NCI-H524 (cell line): ENCODE measurements at regions not wholly inside any gene's neighbourhood (a gene's known extent, or its start where the extent isn't known, plus 50 kb on each side); places are given as distances from the start of the nearest gene placed in this dataset.

Experiments
- DNase-seq, 2 experiments: peaks; one replicate each; lab custom pipeline; 2025; lab: John Stamatoyannopoulos, UW

DNA sequence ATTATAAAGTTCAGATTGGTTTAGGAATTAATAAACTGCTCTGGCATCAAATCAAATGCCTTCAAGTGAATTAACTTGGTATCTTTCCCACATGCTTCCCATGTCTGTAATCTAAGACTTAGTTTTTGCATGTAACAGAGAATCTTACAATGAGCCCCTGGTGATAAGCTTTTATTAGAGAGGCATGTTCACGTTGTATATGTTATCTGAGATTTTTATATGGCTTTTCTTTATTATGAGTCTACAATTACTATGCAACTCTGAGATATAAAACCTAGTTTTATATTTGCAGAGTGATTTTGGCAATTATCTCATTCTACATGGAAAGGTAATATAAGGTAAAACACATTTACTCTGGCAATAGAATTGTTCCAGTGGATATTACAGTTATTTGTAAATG is 1578.4 kb upstream of the IGFBP7 start:
- DNase-seq = no peak

DNA sequence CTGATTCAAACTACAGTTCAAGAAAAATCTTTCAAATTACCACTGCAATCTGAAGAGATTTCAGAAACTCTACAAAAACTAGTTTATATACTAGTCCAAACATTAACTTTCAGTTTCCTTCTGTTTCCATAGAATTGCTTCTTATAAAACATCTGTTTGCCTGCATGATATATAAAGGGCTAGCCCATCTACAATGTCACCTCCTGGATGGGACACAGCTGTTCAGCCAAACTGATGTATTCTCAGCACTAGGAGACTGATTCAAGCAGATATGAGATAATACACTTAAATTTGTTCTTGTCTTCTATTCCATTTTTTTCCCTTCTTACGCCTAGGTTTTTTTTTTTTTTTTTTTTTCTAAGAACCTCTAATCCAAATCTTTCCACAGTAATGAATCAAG is 1569.7 kb upstream of the IGFBP7 start:
- no peak for DNase-seq

DNA sequence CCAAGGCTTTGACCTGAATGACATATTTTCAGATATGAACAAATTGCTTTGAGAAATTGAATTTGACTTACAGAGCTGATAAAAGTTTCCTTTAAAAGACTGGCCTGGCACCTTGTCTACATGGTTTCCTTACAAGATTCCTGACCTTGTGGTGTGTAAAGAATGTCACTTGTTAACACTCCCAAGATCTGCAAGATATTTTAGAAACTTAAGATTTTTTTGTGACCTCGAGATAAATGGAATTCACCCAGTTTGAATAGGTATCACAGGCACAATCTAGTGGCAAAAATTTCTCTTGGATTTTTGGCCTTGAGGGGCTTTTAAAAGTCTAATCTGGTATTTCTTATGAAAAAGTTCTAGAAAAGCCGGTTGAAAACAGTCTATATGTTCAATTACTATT is 1568.9 kb upstream of the IGFBP7 start:
- DNase-seq = no peak

DNA sequence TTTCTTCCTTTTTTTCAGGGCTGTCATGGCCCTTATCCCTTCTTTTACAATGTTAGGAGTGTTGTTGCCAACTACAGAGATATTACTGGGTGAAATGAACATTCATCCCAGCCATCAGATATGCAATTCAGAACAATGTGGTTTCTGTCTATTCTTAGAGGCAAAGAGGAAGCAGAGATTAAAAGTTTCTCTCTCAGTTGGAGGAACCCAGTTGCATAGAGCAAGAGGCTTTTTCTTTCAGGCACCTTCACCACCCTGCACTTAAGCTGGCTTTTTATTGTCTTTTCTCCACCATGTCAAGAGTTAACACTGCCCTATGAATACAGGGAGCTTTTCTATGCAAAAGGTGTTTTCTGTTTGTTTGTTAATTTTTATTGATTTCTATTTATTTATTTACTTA is 1559.6 kb upstream of the IGFBP7 start:
- DNase-seq = no peak

DNA sequence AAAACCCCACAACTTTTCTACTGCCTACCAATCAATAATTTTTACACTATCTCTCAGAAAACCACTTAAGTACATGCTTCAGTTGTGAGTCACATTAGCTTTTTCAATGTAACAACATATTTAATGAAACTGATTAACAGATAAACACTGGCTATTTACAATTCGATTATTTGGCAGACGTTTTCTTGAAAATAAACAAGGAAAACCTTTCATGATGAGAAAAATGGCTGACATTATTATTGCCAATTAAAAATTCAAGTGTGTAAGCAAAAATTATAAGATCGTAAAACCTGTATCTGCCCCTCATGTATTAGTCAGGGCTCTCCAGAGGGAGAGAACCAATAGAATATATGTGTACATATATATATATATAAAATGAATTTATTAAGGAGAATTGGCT is 1555.5 kb upstream of the IGFBP7 start:
- no peak for DNase-seq

DNA sequence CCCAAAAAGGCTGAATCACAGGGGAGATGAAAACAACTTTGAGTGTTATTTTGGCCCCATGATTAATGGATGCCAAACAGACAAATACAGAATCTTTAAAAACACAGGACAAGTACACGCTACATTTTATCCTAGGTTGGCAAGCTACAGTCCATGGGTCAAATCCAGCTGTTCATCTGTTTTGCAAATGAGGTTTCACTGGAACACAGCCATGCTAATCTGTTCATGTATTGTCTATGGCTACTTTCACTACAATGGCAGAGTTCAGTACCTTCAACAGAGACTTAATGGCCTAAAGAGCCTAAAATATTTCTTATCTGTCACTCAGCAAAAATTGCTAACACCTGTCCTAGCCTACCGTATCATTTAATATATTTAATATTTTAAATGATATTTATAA is 1548.5 kb upstream of the IGFBP7 start:
- DNase-seq = no peak

DNA sequence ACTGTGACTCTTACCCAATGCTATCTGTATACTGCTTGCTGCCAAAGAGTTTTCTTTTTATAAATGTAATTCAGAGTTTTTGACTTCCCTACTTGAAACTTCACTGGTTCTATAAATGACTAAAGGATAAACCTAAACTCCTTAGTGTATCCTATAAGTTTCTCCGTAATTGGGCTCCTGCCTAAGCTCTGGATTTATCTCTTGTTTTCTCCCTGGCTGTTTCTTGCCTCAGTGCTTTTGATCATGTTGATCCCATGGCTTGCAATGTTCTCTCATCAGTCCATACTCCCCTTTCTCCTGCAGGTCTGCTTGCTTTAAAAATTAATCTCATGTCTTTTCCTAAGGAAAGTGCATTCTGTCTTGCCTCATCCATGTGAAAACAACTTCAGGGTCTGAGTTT is 1543.1 kb upstream of the IGFBP7 start:
- no peak for DNase-seq

DNA sequence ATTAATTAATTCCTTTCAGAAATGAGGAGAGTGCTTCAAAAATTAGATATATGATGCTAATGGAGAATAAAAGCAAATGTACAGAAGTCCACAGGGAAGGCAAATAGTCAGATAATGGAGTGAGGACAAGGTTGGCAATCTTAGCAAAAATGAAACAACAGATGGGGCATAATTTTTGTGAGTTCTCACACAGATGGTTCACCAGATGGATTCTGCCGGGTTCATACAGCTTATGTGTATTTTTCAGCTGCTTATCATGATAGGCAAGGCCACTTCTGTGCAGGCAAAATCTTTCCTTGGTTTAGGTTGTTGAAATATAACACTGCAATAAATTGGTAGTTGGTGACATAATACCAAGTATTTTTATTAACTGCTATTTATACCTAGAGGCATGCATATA is 1539.0 kb upstream of the IGFBP7 start:
- DNase-seq = peak; percentile 72 to 96

DNA sequence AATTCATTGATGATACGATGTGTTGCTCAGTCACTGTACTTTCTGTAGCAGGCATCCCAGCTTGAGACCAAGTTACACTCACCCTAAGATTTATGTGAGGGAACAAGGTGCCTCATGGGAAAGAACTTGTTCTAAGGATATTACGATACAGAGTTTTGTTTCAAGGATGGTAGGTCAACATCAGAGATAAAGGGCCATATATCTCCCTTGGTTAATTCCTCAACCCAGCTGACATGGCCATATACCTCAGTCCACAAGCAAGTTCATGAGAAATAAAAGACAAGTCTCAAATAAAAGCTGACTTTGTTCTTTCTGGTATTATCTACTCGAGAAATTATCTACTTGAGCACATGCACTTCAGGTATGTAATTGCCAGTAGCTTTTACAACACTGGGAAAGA is 1535.9 kb upstream of the IGFBP7 start:
- DNase-seq = no peak

DNA sequence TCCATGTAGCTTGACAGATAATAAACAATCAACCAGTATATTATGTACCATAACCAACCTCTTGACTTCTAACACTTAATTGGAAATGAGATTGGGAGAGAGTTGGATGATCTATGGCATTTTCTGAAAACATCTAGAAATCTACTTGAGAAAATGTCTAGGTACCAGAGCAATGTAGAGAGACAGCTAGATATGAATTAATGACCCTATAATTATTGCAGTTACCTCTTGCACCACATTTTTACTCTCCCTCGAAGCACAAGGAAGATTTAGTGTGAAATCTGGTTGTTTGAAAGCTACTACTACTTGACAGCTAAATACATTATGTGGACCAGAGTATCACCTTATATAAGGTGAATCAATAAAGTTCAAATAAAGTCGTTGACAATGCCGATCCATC is 1534.4 kb upstream of the IGFBP7 start:
- no peak for DNase-seq

DNA sequence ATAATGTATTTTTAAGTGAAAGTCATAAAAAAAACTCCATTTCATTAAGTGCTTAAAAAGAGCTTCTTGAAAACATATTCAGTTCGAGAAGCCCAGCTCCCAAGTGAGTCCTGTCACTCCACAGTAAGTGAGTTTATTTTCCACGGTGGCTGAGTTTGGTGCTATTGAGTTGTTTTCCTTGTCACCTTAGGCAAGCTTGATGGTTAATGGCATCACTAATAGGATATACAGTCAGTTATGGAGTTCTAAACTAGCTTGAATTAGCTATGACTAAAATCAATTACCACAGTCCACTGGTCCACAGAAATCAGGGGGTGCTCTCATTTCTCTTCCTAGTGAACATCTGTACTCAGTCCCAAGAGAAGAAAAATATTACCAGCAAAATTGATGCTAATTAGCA is 1526.2 kb upstream of the IGFBP7 start:
- no peak for DNase-seq

DNA sequence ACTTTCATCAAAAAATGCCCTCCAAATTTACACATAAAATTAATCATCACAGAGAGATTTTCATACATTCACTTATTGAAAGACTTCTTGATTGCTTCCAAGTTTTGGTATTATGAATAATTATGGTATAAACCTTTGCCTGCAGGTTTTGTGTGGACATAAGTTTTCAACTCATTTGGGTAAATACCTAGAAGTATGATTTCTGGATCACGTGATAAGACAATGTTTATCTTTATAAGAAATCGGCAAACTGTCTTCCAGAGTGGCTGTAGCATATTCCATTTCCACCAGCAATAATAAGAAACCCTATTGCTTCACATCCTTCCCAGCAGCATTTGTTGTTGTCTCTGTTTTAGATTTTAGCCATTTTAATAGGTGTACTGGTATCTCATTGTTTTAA is 1507.0 kb upstream of the IGFBP7 start:
- DNase-seq = no peak

DNA sequence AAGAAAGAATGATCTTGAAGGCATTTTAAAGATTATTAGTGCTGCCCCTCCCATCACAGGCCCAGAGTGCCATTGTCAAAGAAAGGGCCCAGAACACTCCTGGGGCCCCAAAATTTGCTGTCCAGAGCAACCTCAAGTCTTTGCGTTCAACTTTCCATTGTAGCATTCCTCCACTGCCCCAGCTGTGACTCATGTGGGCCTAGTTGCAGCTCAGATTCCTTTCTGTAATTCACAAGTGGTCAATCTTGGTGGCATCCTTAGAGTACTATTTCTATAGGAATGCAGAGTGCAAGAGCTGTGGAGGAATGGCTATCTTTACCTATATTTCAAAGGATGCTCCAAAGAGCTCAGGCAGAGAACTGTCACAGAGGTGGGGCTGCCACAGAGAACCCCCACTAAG is 1500.8 kb upstream of the IGFBP7 start:
- no peak for DNase-seq

DNA sequence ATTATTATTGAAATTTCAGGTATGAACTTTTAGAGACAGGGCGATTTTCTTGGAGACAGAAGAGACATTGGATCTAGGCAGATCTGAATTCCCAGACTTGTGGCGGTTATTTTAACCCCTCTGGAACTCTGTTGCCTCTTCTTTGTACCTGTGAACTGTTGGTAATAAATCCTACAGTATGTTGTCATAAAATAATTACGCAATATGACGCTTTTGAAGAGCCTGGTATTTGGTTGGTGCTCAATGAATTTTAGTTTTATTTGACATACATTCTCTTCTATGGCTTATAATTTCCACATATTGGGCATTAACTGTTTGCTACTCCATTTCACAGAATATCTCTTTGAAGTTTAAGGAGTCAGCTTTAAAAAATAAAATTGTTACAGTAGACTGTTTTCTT is 1496.1 kb upstream of the IGFBP7 start:
- no peak for DNase-seq

DNA sequence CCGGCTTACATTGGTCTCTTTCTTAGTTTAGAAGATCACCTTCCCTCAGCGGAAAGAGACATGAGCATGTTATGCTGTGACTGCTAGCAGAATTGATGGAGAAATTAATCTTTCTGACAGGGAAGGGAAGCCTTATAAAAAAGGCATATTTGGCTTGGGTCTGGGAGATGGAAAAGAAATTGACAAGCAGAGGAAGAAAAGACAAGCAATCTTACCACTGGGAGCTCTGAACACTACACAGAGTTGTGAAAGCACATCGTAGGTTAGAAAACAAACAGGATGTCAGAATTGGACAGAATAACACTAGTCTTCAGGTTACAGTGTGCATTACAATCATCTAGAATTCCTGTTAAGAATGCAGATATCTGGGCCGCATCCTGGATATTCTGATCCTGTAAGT is 1493.8 kb upstream of the IGFBP7 start:
- DNase-seq = no peak

DNA sequence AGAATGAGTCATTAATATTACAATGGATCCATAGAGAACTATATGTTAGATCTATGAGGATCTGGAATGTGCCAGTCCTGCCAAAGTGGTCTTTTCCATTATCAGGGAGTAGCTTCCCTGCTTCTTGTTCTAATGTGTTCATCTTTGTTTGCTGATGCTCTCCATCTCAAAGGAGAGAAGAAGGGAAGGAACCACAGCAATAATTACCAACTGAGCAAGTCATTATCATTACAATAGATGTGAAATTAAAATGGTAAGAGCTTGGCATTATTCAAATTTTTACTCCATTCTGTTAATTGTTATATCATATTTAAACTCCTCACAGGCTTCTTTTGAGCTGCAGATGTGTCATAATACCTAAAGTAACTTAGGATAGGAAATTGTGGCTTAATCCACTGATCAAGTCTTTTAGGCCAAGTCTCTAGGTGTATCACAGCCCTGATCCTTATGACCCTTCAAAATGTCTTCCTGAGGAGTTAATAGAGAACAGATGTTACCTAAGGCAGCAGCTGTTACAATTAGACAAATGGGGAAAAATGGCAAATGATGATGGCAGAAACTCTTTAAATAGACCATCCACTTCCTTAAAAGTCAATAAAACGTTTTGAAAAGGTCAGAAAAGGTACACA is 1492.7 kb upstream of the IGFBP7 start:
- peak; percentile 27 to 78 for DNase-seq

DNA sequence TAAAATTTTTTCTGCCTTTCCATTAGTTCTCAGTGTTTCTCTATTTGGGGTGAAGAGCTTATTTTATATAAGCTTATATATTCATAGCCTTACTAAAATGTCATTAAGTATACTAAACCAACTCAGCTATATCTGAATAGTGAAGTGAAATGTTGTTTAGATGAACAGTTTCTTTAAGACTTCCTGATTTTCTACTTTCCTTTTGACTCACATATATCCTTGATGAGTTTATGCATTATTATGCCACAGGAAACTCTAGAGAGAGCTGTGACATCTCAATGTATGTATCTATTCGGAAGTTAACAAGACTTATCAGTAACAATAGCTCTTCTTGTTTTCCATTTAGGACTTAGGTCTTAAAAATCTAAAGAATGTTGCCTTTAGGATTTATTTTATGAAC is 1491.8 kb upstream of the IGFBP7 start:
- DNase-seq = no peak

DNA sequence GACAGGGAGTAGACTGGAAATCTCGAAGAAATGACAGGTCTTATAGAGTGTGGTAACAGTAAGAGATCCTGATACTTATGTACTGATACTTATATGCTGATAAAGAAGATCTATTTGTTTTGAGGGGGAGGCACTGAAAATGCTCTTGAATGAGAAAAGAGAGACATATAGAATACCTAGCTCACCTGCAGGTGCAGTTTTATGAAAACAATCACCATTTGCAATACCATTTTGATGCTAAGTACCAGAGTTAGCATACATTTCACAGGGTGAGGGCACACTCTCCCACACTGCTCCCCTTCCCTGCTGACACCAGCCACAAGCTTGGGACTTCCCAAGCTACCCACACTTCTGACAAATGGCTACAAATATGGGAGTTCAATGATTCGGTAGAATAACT is 1490.1 kb upstream of the IGFBP7 start:
- no peak for DNase-seq

DNA sequence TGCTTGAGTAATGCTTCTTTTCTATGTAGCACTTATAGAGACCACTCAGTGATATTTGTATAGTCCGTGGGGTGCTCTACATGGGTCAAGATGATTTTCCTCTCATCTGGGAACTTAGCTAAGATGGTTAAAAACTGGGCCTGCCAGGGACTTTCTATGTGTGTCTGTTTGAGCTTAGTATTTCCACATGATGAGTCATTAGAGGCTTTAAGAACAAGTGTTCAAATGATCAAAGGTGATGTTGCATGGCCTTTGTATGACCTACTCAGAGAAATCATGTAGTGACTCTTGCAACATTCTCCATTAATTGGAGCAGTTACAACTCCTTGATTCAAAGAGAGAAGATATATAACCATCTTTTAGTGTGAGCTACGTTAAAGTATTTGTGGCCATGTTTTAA is 1480.5 kb upstream of the IGFBP7 start:
- no peak for DNase-seq

DNA sequence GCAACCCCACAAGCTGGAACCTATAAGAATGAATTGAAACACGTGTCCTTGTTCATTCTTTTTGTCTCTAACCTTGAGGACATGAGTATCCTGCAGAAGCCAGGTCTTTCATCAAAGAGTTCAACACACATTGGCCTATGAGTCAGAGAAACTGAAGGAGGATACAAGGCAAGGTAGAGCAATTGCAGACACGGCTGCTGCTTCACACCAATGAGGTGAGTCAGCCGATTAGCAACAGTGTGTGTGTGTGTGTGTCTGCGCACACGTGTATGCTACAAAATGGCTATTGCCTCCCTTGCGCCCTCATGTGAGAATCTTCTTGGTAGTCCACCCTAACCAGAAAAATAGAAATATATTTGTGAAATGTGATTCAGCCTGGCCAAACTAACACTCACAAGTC is 1477.7 kb upstream of the IGFBP7 start:
- DNase-seq = no peak

DNA sequence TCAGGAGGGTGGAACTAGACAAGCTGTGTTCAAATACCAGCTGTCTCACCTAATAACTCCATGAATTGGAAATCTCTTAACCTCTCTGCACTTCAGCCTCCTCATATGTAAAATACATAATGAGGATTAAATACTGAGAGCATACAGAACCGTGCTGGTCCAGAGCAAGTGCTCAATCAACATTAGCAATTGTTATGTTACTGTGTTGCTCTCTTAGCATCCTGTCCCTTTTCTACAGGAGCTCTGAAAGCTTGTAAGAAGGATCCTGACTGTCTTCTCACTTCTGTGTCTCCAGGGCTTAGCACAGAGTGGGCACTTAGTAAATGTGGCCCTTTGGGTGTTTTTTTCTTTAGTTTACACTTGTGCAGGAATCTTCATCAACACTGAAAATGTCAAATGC is 1456.1 kb upstream of the IGFBP7 start:
- peak; percentile 30 to 77 for DNase-seq

DNA sequence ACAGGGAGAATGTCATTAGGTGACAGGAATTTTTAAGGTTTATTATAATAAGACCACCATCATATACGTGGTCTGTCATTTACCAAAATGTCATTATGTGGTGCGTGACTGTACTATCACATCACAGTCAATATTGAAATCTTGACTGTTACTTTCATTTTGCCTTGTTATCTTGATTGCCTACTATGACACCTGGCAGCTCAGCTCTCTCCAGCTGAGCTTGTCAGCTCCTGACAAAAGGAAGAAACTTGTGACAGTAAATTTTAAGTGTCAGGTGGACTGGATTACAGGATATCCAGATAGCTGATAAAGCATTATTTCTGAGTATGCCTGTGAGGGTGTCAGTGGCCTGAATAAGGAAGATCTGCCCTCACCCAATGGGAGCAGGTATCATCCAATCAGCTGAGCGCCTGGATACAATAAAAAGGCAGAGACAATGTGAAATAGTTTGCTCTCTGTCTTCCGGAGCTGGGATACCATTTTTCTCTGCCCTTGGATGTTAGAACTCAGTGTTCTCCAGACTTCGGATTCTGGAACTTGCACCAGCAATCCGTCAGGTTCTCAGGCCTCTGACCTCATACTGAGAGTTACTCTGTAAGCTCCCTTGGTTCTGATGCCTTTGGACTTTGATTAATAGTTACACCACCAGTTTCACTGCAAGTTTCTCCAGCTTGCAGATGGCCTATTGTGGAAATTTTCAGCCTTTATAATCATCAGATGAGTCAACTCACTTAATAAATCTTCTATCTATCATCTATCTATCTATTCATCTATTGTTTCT is 1454.7 kb upstream of the IGFBP7 start:
- DNase-seq = no peak

DNA sequence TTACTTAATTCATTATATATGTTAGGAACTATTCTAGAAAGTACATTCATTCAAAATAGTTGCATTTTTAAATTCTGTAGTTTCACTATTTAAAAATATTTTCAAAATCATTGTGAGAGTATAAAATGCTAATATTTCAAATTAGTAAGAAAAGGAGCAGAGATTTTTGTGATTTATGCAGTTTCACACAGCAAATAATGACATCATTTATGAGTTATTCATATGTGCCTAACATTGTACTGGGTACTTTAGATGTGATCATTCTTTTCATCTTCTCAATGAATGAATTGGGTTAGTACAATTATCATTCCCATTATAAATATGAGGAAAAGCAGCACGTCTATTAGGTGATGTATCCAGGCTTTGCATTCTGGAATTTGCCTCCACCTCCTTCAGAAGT is 1451.0 kb upstream of the IGFBP7 start:
- no peak for DNase-seq

DNA sequence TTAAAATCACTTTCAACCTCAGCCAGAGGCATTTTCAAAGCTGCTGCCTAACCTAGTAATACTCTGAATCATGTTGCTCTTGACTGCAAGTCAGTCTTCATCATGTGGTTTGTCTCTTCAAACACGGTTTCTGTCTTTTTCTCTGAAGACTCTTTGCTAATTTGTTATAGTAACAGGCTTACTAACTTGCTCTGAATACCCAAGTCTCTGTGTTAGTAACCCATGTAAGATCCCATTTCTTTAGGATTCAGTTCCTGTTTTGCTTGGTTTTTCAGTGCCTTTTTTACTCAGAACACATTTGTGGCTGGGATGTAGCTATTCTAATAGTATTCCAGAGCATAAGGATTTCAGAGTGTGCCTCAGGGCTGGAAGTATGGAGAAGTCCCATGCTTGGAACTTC is 1450.6 kb upstream of the IGFBP7 start:
- no peak for DNase-seq
